ENCODE measurements at regions not wholly inside any gene's neighbourhood (a gene's known extent, or its start where the extent isn't known, plus 50 kb on each side); places are given as distances from the start of the nearest gene placed in this dataset.
"Not testable (repeated sequence)": the region's sequence is repeated elsewhere in the genome, so short reads cannot be mapped to it uniquely, and the experiment has no call there.

GRCh38 chr21:18104802-18105201 lies 139.8 kb upstream of the CHODL start:
- DNase-seq (ENCODE audit: low read depth): no peak

- DNase-seq (ENCODE audit: low read depth): not testable (repeated sequence)
Measured at GRCh38 chr21:18096413-18096812, 148.2 kb upstream of the CHODL start.

GRCh38 chr21:18089786-18090185 lies 154.8 kb upstream of the CHODL start:
- DNase-seq (ENCODE audit: low read depth): no peak

GRCh38 chr21:18070392-18070791 lies 174.2 kb upstream of the CHODL start:
- no peak for DNase-seq (ENCODE audit: low read depth)

- no peak for DNase-seq (ENCODE audit: low read depth)
Measured at GRCh38 chr21:18069875-18070274, 174.8 kb upstream of the CHODL start.

- DNase-seq (ENCODE audit: low read depth): no peak
Measured at GRCh38 chr21:18060402-18060801, 184.2 kb upstream of the CHODL start.

GRCh38 chr21:18058731-18059398 lies 185.8 kb upstream of the CHODL start:
- DNase-seq (ENCODE audit: low read depth): no peak

- no peak for DNase-seq (ENCODE audit: low read depth)
Measured at GRCh38 chr21:18053151-18053550, 191.5 kb upstream of the CHODL start.

- no peak for DNase-seq (ENCODE audit: low read depth)
Measured at GRCh38 chr21:18049461-18049860, 195.2 kb upstream of the CHODL start.

- DNase-seq (ENCODE audit: low read depth): no peak
Measured at GRCh38 chr21:18041012-18041411, 203.6 kb upstream of the CHODL start.

GRCh38 chr21:18030248-18030647 lies 211.1 kb upstream of the C21orf91 start:
- DNase-seq (ENCODE audit: low read depth): no peak

- no peak for DNase-seq (ENCODE audit: low read depth)
Measured at GRCh38 chr21:18026359-18026758, 207.2 kb upstream of the C21orf91 start.

GRCh38 chr21:18023711-18024110 lies 204.6 kb upstream of the C21orf91 start:
- no peak for DNase-seq (ENCODE audit: low read depth)

- no peak for DNase-seq (ENCODE audit: low read depth)
Measured at GRCh38 chr21:18023157-18023556, 204.0 kb upstream of the C21orf91 start.

GRCh38 chr21:18007121-18007520 lies 188.0 kb upstream of the C21orf91 start:
- no peak for DNase-seq (ENCODE audit: low read depth)

- no peak for DNase-seq (ENCODE audit: low read depth)
Measured at GRCh38 chr21:18006691-18007090, 187.5 kb upstream of the C21orf91 start.

GRCh38 chr21:18002393-18002792 lies 183.2 kb upstream of the C21orf91 start:
- DNase-seq (ENCODE audit: low read depth): no peak

GRCh38 chr21:18000981-18001686 lies 182.0 kb upstream of the C21orf91 start:
- no peak for DNase-seq (ENCODE audit: low read depth)

- not testable (repeated sequence) for DNase-seq (ENCODE audit: low read depth)
Measured at GRCh38 chr21:17998599-17998998, 179.4 kb upstream of the C21orf91 start.

GRCh38 chr21:17989780-17990179 lies 170.6 kb upstream of the C21orf91 start:
- DNase-seq (ENCODE audit: low read depth): no peak

- DNase-seq (ENCODE audit: low read depth): no peak
Measured at GRCh38 chr21:17988102-17988437, 168.9 kb upstream of the C21orf91 start.

- no peak for DNase-seq (ENCODE audit: low read depth)
Measured at GRCh38 chr21:17987382-17988101, 168.4 kb upstream of the C21orf91 start.

- no peak for DNase-seq (ENCODE audit: low read depth)
Measured at GRCh38 chr21:17981060-17981740, 162.0 kb upstream of the C21orf91 start.
